ENCODE measurements at regions not wholly inside any gene's neighbourhood (a gene's known extent, or its start where the extent isn't known, plus 50 kb on each side); places are given as distances from the start of the nearest gene placed in this dataset.

- no CpG with 5 or more reads among the region's 1 CpG for WGBS (ENCODE audit: insufficient coverage)
- Histone ChIP-seq H3K27ac (ENCODE audit: low read length) (no peak overlapping the region), H3K4me1 (ENCODE audit: control insufficient read depth, insufficient read depth, low read length) (no peaks in the 10 kb centered on the region), H3K4me3 (ENCODE audit: low read length) (no peak overlapping the region), H3K9me3 (ENCODE audit: control insufficient read depth, insufficient read depth, low read length) (no peaks in the 10 kb centered on the region), H3K27me3 (ENCODE audit: control insufficient read depth, insufficient read depth, low read length) (no peaks in the 10 kb centered on the region), H3K36me3 (ENCODE audit: control insufficient read depth, insufficient read depth, low read length) (no peaks in the 10 kb centered on the region)
- TF ChIP-seq CTCF (IDR thresholded peaks at IDR 0.05), result no peak
- no peak overlapping the region for H3K4me3 Mint-ChIP-seq
- intact Hi-C loops (cut with micrococcal nuclease), result no loop called here
- H3K9me3 Mint-ChIP-seq, result peaks cover 2 to 4% of the 10 kb centered on the region in 2 donors
- no peaks in the 10 kb centered on the region for H3K4me1 Mint-ChIP-seq
- no peaks in the 10 kb centered on the region for H3K27me3 Mint-ChIP-seq (ENCODE audit: low read depth in 2 of 2)
- ATAC-seq, result no peak
- no peaks in the 10 kb centered on the region for H3K36me3 Mint-ChIP-seq
- no peak overlapping the region for H3K27ac Mint-ChIP-seq
- DNase-seq, result no peak
These were observed 132.7 kb upstream of the GMNC start for GRCh38 chr3:190995156-190995555.

- Histone ChIP-seq H3K9me3 (ENCODE audit: control insufficient read depth, insufficient read depth, low read length) (peaks cover 8% of the 10 kb centered on the region), H3K4me3 (ENCODE audit: low read length) (no peak overlapping the region), H3K27me3 (ENCODE audit: control insufficient read depth, insufficient read depth, low read length) (no peaks in the 10 kb centered on the region), H3K36me3 (ENCODE audit: control insufficient read depth, insufficient read depth, low read length) (no peaks in the 10 kb centered on the region), H3K27ac (ENCODE audit: low read length) (no peak overlapping the region), H3K4me1 (ENCODE audit: control insufficient read depth, insufficient read depth, low read length) (no peaks in the 10 kb centered on the region)
- no peaks in the 10 kb centered on the region for H3K36me3 Mint-ChIP-seq
- no peaks in the 10 kb centered on the region for H3K27me3 Mint-ChIP-seq (ENCODE audit: low read depth in 2 of 2)
- peaks cover 13 to 16% of the 10 kb centered on the region in 2 donors for H3K9me3 Mint-ChIP-seq
- H3K27ac Mint-ChIP-seq, result no peak overlapping the region
- no peaks in the 10 kb centered on the region for H3K4me1 Mint-ChIP-seq
- no peak overlapping the region for H3K4me3 Mint-ChIP-seq
- DNase-seq (no peak), ATAC-seq (no peak)
- TF ChIP-seq CTCF (IDR thresholded peaks at IDR 0.05), result no peak
- intact Hi-C loops (cut with micrococcal nuclease), result no loop called here
These were observed 128.4 kb upstream of the GMNC start for GRCh38 chr3:190990898-190991297.

- TF ChIP-seq CTCF (IDR thresholded peaks at IDR 0.05), result no peak
- H3K27ac Mint-ChIP-seq, result no peak overlapping the region
- ATAC-seq (no peak), DNase-seq (no peak)
- 91% methylated on average over 1 of the region's 2 CpGs for WGBS (ENCODE audit: insufficient coverage)
- H3K27me3 Mint-ChIP-seq (ENCODE audit: low read depth in 2 of 2), result no peaks in the 10 kb centered on the region
- H3K36me3 Mint-ChIP-seq, result no peaks in the 10 kb centered on the region
- H3K9me3 ChIP-seq (ENCODE audit: control insufficient read depth, insufficient read depth, low read length), result peaks cover 8% of the 10 kb centered on the region
- no peak overlapping the region for H3K4me3 Mint-ChIP-seq
- H3K4me1 ChIP-seq (ENCODE audit: control insufficient read depth, insufficient read depth, low read length), result no peaks in the 10 kb centered on the region
- H3K27me3 ChIP-seq (ENCODE audit: control insufficient read depth, insufficient read depth, low read length), result no peaks in the 10 kb centered on the region
- H3K27ac ChIP-seq (ENCODE audit: low read length), result no peak overlapping the region
- no peaks in the 10 kb centered on the region for H3K4me1 Mint-ChIP-seq
- no peaks in the 10 kb centered on the region for H3K36me3 ChIP-seq (ENCODE audit: control insufficient read depth, insufficient read depth, low read length)
- H3K4me3 ChIP-seq (ENCODE audit: low read length), result no peak overlapping the region
- peaks cover 10 to 14% of the 10 kb centered on the region in 2 donors for H3K9me3 Mint-ChIP-seq
- intact Hi-C loops (cut with micrococcal nuclease), result no loop called here
These were observed 126.7 kb upstream of the GMNC start for GRCh38 chr3:190989218-190989617.

- H3K4me3 Mint-ChIP-seq, result no peak overlapping the region
- H3K27ac Mint-ChIP-seq, result no peak overlapping the region
- Histone ChIP-seq H3K27ac (ENCODE audit: low read length) (no peak overlapping the region), H3K9me3 (ENCODE audit: control insufficient read depth, insufficient read depth, low read length) (peaks cover 8% of the 10 kb centered on the region), H3K36me3 (ENCODE audit: control insufficient read depth, insufficient read depth, low read length) (no peaks in the 10 kb centered on the region), H3K4me1 (ENCODE audit: control insufficient read depth, insufficient read depth, low read length) (no peaks in the 10 kb centered on the region), H3K27me3 (ENCODE audit: control insufficient read depth, insufficient read depth, low read length) (no peaks in the 10 kb centered on the region), H3K4me3 (ENCODE audit: low read length) (no peak overlapping the region)
- H3K9me3 Mint-ChIP-seq, result peaks cover 10 to 14% of the 10 kb centered on the region in 2 donors
- no peaks in the 10 kb centered on the region for H3K4me1 Mint-ChIP-seq
- no peaks in the 10 kb centered on the region for H3K27me3 Mint-ChIP-seq (ENCODE audit: low read depth in 2 of 2)
- ATAC-seq (no peak), DNase-seq (no peak)
- no peaks in the 10 kb centered on the region for H3K36me3 Mint-ChIP-seq
- intact Hi-C loops (cut with micrococcal nuclease), result no loop called here
- TF ChIP-seq CTCF (IDR thresholded peaks at IDR 0.05), result no peak
- 80% methylated on average over 2 of the region's 2 CpGs for WGBS (ENCODE audit: insufficient coverage)
These were observed 125.6 kb upstream of the GMNC start for GRCh38 chr3:190988102-190988501.

Data from natural killer cell (primary cell).